Upper lobe of right lung (tissue), 1 donor: ENCODE measurements at regions not wholly inside any gene's neighbourhood (a gene's known extent, or its start where the extent isn't known, plus 50 kb on each side); places are given as distances from the start of the nearest gene placed in this dataset.

Experiments
- ATAC-seq: fragments of 200-7000 bp; cut with Tn5 transposase; one replicate; pipeline ENCODE4 v1.9.1; 2020; ENCODE audit warnings: mild to moderate bottlenecking, moderate library complexity
- DNase-seq: peaks from one replicate; pipeline ENCODE4 v3.0.0-alpha.2; 2020
- H3K27ac ChIP-seq: fragments of 200-600 bp; one replicate; pipeline ENCODE4 v1.8.0; 2022
- H3K27me3 ChIP-seq: fragments of 200-600 bp; one replicate; pipeline ENCODE4 v1.8.0; 2022; ENCODE audit warnings: mild to moderate bottlenecking
- H3K36me3 ChIP-seq: fragments of 200-600 bp; one replicate; pipeline ENCODE4 v1.8.0; 2022
- H3K4me1 ChIP-seq: fragments of 200-600 bp; one replicate; pipeline ENCODE4 v1.8.0; 2022
- H3K4me3 ChIP-seq: fragments of 200-600 bp; one replicate; pipeline ENCODE4 v1.8.0; 2022; ENCODE audit warnings: mild to moderate bottlenecking
- H3K9me3 ChIP-seq: fragments of 200-600 bp; one replicate; pipeline ENCODE4 v1.8.0; 2022
- CTCF ChIP-seq: fragments of 200-600 bp; IDR thresholded peaks from one replicate; pipeline ENCODE4 v1.8.0; 2022; ENCODE audit warnings: antibody characterized with exemption
- intact Hi-C: fragments of 100-400 bp; cut with DNase I; formaldehyde crosslinking; loops from one replicate; pipeline ENCODE4 v1.11.0; 2022
- donor health status: DM: no; HTN: yes; CAD: no; lungs with severe emphysema.

GRCh38 chr4:130403221-130403620, 1307.3 kb downstream of the C4orf33 start:
- DNase-seq (no peak), ATAC-seq (no peak)
- intact Hi-C loops, result no loop called here
- H3K4me1 ChIP-seq, result no peaks in the 10 kb centered on the region
- no peak overlapping the region for H3K4me3 ChIP-seq
- H3K36me3 ChIP-seq, result no peaks in the 10 kb centered on the region
- no peak for TF ChIP-seq CTCF
- no peaks in the 10 kb centered on the region for H3K27me3 ChIP-seq
- H3K27ac ChIP-seq, result no peak overlapping the region
- H3K9me3 ChIP-seq, result no peaks in the 10 kb centered on the region

GRCh38 chr4:130416228-130416627, 1320.3 kb downstream of the C4orf33 start:
- Histone ChIP-seq H3K36me3 (no peaks in the 10 kb centered on the region), H3K27me3 (no peaks in the 10 kb centered on the region), H3K4me1 (no peaks in the 10 kb centered on the region), H3K4me3 (no peak overlapping the region), H3K27ac (no peak overlapping the region), H3K9me3 (no peaks in the 10 kb centered on the region)
- ATAC-seq (no peak), DNase-seq (no peak)
- intact Hi-C loops, result no loop called here
- TF ChIP-seq CTCF, result no peak

GRCh38 chr4:130419211-130419975, 1323.4 kb downstream of the C4orf33 start:
- Histone ChIP-seq H3K36me3 (no peaks in the 10 kb centered on the region), H3K27ac (no peak overlapping the region), H3K4me1 (no peaks in the 10 kb centered on the region), H3K4me3 (no peak overlapping the region), H3K9me3 (no peaks in the 10 kb centered on the region), H3K27me3 (no peaks in the 10 kb centered on the region)
- no peak for TF ChIP-seq CTCF
- ATAC-seq, result no peak
- no peak for DNase-seq
- intact Hi-C loops, result no loop called here

- Histone ChIP-seq H3K4me1 (no peaks in the 10 kb centered on the region), H3K9me3 (no peaks in the 10 kb centered on the region), H3K4me3 (no peak overlapping the region), H3K27me3 (no peaks in the 10 kb centered on the region), H3K36me3 (no peaks in the 10 kb centered on the region), H3K27ac (no peak overlapping the region)
- no peak for TF ChIP-seq CTCF
- DNase-seq, result no peak
- intact Hi-C loops, result no loop called here
- no peak for ATAC-seq
Measured at GRCh38 chr4:130422261-130422660, 1326.3 kb downstream of the C4orf33 start.

GRCh38 chr4:130424211-130424610, 1328.3 kb downstream of the C4orf33 start:
- ATAC-seq, result no peak
- intact Hi-C loops, result no loop called here

More at GRCh38 chr4:130424211-130424610, 1328.3 kb downstream of the C4orf33 start:
- no peak for DNase-seq
- H3K36me3 ChIP-seq, result no peaks in the 10 kb centered on the region
- H3K4me3 ChIP-seq, result no peak overlapping the region
- H3K9me3 ChIP-seq, result no peaks in the 10 kb centered on the region
- no peaks in the 10 kb centered on the region for H3K4me1 ChIP-seq
- no peak for TF ChIP-seq CTCF
- H3K27me3 ChIP-seq, result no peaks in the 10 kb centered on the region
- H3K27ac ChIP-seq, result no peak overlapping the region
